A549 (cell line): ENCODE measurements at regions not wholly inside any gene's neighbourhood (a gene's known extent, or its start where the extent isn't known, plus 50 kb on each side); places are given as distances from the start of the nearest gene placed in this dataset.

Source experiments
- ATAC-seq, 2 experiments: fragments of 200-7000 bp in 1 of 2; fragments of >200 bp in 1 of 2; cut with Nextera tagmentation in 1 of 2; cut with Tn5 transposase in 1 of 2; 3 replicates each; pipeline versions ENCODE4 v1.8.0 to v1.9.1; 2018 to 2020; ENCODE audit warnings: mild to moderate bottlenecking in 1 of 2, moderate library complexity in 1 of 2
- CTCF ChIA-PET: fragments of 300-600 bp; sonication (Branson Sonifier 250); formaldehyde crosslinking; extraction: SDS; loops from one replicate; lab custom pipeline; 2021; ENCODE audit warnings: antibody characterized with exemption, inconsistent platforms; lab: Yijun Ruan, JAX
- POLR2A ChIA-PET: fragments of 350-600 bp; formaldehyde crosslinking; extraction: SDS; loops from one replicate; lab custom pipeline; 2021; ENCODE audit warnings: antibody characterized with exemption, inconsistent platforms; lab: Yijun Ruan, JAX
- DNase-seq, 2 experiments: peaks; one replicate each; pipeline versions ENCODE4 v3.0.0 to v3.0.0-alpha.2; 2011 to 2016; ENCODE audit warnings: low read depth in 1 of 2, low spot score in 1 of 2
- FAIRE-seq: peaks from 2 replicates; lab custom pipeline; 2011; peaks lifted over from hg19 to GRCh38; lab: Jason Lieb, UNC
- H3K27ac ChIP-seq, 2 experiments: fragments of >200 bp; sonication (Bioruptor Twin); formaldehyde crosslinking; 3 replicates each; pipeline ENCODE4 v1.5.1; 2016 to 2017
- H3K4me1 ChIP-seq: fragments of >200 bp; sonication (Bioruptor Twin); formaldehyde crosslinking; 3 replicates; pipeline ENCODE4 v1.6.1; 2016
- H3K4me2 ChIP-seq: fragments of >200 bp; sonication (Bioruptor Twin); formaldehyde crosslinking; 3 replicates; pipeline ENCODE4 v1.6.1; 2016
- H3K4me3 ChIP-seq: fragments of >200 bp; sonication (Bioruptor Twin); formaldehyde crosslinking; 3 replicates; pipeline ENCODE4 v1.5.1; 2016
- H3K9me3 ChIP-seq: fragments of >200 bp; sonication (Bioruptor Twin); formaldehyde crosslinking; 3 replicates; pipeline ENCODE4 v1.6.1; 2016
- CEBPB ChIP-seq, 2 experiments: fragments of >200 bp in 1 of 2; sonication (Bioruptor Twin) in 1 of 2; formaldehyde crosslinking in 1 of 2; IDR thresholded peaks; 2 replicates each; pipeline ENCODE4 v1.6.1; 2012 to 2016
- EHF ChIP-seq: fragments of 250-450 bp; sonication (Bioruptor Pico); IDR thresholded peaks from 2 replicates; pipeline ENCODE4 v1.5.0; 2020; ENCODE audit warnings: mild to moderate bottlenecking
- EHMT2 ChIP-seq: fragments of 200-600 bp; sonication (generic); IDR thresholded peaks from 2 replicates; pipeline ENCODE4 v1.6.1; 2016; ENCODE audit warnings: antibody characterized with exemption, low read depth, mild to moderate bottlenecking, moderate library complexity
- ESRRA ChIP-seq: fragments of 150-350 bp; IDR thresholded peaks from 2 replicates; pipeline ENCODE4 v1.6.1; 2014; ENCODE audit warnings: mild to moderate bottlenecking, low read length, borderline replicate concordance
- FOXS1 ChIP-seq: fragments of 250-450 bp; sonication (Bioruptor Pico); IDR thresholded peaks from 2 replicates; pipeline ENCODE4 v1.5.0; 2020; ENCODE audit warnings: mild to moderate bottlenecking, moderate library complexity
- GATA3 ChIP-seq: IDR thresholded peaks from 2 replicates; pipeline ENCODE4 v1.6.1; 2012; ENCODE audit warnings: borderline replicate concordance
- HOXB13 ChIP-seq: fragments of 250-450 bp; sonication (Bioruptor Pico); IDR thresholded peaks from 2 replicates; pipeline ENCODE4 v1.5.0; 2020; ENCODE audit warnings: low read depth, mild to moderate bottlenecking, moderate library complexity
- JUNB ChIP-seq: fragments of >200 bp; sonication (Bioruptor Twin); formaldehyde crosslinking; IDR thresholded peaks from 2 replicates; pipeline ENCODE4 v1.6.1; 2016
- KDM5A ChIP-seq: fragments of 200-600 bp; sonication (generic); IDR thresholded peaks from 2 replicates; pipeline ENCODE4 v1.6.1; 2016; ENCODE audit warnings: antibody characterized with exemption, mild to moderate bottlenecking
- NFE2L2 ChIP-seq: fragments of 150-350 bp; conservative IDR thresholded peaks from 2 replicates; pipeline ENCODE4 v1.6.1; 2014; ENCODE audit warnings: low read length
- NR3C1 ChIP-seq: fragments of >200 bp; sonication (Bioruptor Twin); formaldehyde crosslinking; IDR thresholded peaks from 3 replicates; pipeline ENCODE4 v1.6.1; 2017
- POLR2A ChIP-seq: IDR thresholded peaks from 2 replicates; pipeline ENCODE4 v1.6.1; 2012; ENCODE audit warnings: mild to moderate bottlenecking, low read length
- POLR2AphosphoS2 ChIP-seq: conservative IDR thresholded peaks from 2 replicates; pipeline ENCODE4 v1.6.1; 2012; ENCODE audit warnings: low read length, improper control_type of control experiment, inconsistent platforms
- RAD21 ChIP-seq, 2 experiments: fragments of >200 bp in 1 of 2; sonication (Bioruptor Twin) in 1 of 2; formaldehyde crosslinking in 1 of 2; IDR thresholded peaks in 1 of 2; conservative IDR thresholded peaks in 1 of 2; 2 replicates in 1 of 2; 3 replicates in 1 of 2; pipeline ENCODE4 v1.6.1; 2012 to 2018; ENCODE audit warnings: inconsistent platforms in 1 of 2
- RARB ChIP-seq: fragments of 250-450 bp; sonication (Bioruptor Pico); IDR thresholded peaks from 2 replicates; pipeline ENCODE4 v1.8.0; 2021; ENCODE audit warnings: mild to moderate bottlenecking, moderate library complexity
- RCOR1 ChIP-seq: fragments of 150-350 bp; IDR thresholded peaks from 2 replicates; pipeline ENCODE4 v1.6.1; 2014; ENCODE audit warnings: antibody characterized with exemption, low read length, low read depth
- RFX5 ChIP-seq: fragments of 450-650 bp; IDR thresholded peaks from 2 replicates; pipeline ENCODE4 v1.7.1; 2014; ENCODE audit warnings: antibody characterized with exemption, mild to moderate bottlenecking, moderate library complexity
- TP53 ChIP-seq: fragments of 250-450 bp; sonication (Bioruptor Pico); IDR thresholded peaks from 2 replicates; pipeline ENCODE4 v1.5.0; 2021; ENCODE audit warnings: mild to moderate bottlenecking, moderate library complexity
- ZC3H11A ChIP-seq: fragments of 450-650 bp; IDR thresholded peaks from 2 replicates; pipeline ENCODE4 v1.6.1; 2014; ENCODE audit warnings: antibody characterized with exemption, mild to moderate bottlenecking
- WGBS: methylation state at CpG from one replicate; pipeline ENCODE4 v1.1.6; 2017; ENCODE audit errors: missing lambda C conversion rate; 5-methylcytosine and 5-hydroxymethylcytosine counted together
- TF ChIP-seq, protein P1 (sequence below): IDR thresholded peaks from 2 replicates; pipeline ENCODE4 v1.6.1; 2012; ENCODE audit warnings: low read depth, borderline replicate concordance
- TF ChIP-seq, protein P2 (sequence below): fragments of >200 bp; sonication (Bioruptor Twin); formaldehyde crosslinking; IDR thresholded peaks from 3 replicates; pipeline ENCODE4 v1.5.1; 2016
- TF ChIP-seq, protein P3 (sequence below): fragments of 450-650 bp; IDR thresholded peaks from 2 replicates; pipeline ENCODE4 v1.6.1; 2014; ENCODE audit warnings: antibody characterized with exemption
- TF ChIP-seq, protein P4 (sequence below): fragments of >200 bp; sonication (Bioruptor Twin); formaldehyde crosslinking; IDR thresholded peaks from 3 replicates; pipeline ENCODE4 v1.6.1; 2016

DNA sequence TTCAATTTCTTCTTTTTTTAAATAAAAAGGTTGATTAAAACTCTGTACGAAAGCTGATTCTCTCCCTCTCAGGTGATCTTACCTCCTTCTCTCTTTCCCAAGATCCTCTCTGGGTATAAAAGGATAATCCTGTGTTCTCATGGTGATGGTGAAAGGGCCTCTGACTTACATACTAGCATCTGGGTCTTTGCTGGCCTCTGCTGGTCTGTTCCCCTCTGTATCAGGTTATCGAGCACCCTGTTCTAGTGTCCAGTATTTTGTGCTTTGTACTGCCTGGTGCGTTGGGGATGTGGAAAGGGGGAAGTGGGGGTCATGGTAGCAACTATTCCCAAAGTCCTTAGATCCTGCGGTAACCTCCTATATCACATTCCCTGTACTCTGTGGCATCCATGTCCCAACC lies 328.9 kb downstream of the NR2F1-AS1 start:
- no peak overlapping the region for H3K27ac ChIP-seq
- ChIA-PET CTCF (no interaction called here), POLR2A (no interaction called here)
- H3K4me1 ChIP-seq: no peaks in the 10 kb centered on the region
- no peak overlapping the region for H3K4me2 ChIP-seq
- ATAC-seq: peak in 1 of 2 experiments; percentile 62; a peak in 3 of 6 replicates
- WGBS: 87% methylated on average over 3 of the region's 4 CpGs
- peak in 1 of 2 experiments; percentile 17 for DNase-seq
- no peaks in the 10 kb centered on the region for H3K9me3 ChIP-seq
- FAIRE-seq: no peak
- no peak overlapping the region for H3K4me3 ChIP-seq
- TF ChIP-seq NFE2L2: no peak
- no peak for TF ChIP-seq EHMT2
- no peak for TF ChIP-seq CEBPB (IDR thresholded peaks at IDR 0.05)
- TF ChIP-seq RAD21 (conservative IDR thresholded peaks at IDR 0.05 in 1 of 2, IDR thresholded peaks at IDR 0.05 in 1 of 2): peak; percentile 21 to 50; a peak in 2 of 5 replicates

DNA sequence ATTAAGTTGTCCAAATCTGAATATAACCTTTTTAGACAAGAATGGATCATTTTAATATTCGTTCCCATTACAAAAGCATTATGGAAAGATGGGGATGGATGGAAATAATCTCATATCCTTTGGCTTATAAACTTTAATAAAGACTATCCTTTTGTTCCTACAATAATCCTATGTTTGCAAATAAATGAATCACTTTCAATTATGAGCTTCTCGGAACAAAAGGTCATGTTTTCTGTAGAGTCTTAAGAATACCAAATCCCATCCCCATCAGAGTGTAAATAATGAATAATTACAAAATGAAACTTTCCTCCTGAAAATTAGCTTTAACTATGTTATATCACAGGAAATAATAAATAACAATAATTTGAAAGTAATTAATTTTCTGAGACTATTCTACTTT lies 329.7 kb downstream of the NR2F1-AS1 start:
- no peak for FAIRE-seq

DNA sequence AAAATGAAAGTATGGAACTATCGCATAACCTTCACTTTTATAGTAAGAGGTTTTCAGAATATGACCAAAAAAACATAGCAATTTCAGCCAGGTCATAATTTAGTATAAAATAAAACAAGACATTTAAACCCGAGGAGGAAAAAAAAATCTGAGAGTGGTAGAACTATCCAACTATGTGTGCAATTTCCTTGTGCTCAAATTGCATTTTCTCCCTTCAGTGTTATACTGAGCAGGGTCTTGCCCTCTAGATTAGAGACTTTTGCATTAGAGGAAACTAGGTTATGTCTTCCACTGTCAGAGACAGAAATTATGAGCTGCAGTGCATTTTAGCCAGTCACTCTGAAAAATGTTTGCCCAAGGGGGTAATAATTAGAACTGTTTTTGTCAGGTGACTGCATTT lies 330.6 kb downstream of the NR2F1-AS1 start:
- H3K27ac ChIP-seq: no peak overlapping the region
- 62% methylated on average over 2 of the region's 2 CpGs for WGBS
- no peak overlapping the region for H3K4me2 ChIP-seq
- no peaks in the 10 kb centered on the region for H3K9me3 ChIP-seq
- TF ChIP-seq, protein P1, sequence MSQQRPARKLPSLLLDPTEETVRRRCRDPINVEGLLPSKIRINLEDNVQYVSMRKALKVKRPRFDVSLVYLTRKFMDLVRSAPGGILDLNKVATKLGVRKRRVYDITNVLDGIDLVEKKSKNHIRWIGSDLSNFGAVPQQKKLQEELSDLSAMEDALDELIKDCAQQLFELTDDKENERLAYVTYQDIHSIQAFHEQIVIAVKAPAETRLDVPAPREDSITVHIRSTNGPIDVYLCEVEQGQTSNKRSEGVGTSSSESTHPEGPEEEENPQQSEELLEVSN: no peak
- no peak for TF ChIP-seq FOXS1 (CRISPR knock-in tag)
- 0 out of 3 replicates have a peak, but pooled peaks cover 4% of the 10 kb centered on the region for H3K4me1 ChIP-seq
- POLR2A ChIA-PET: no interaction called here
- no peak overlapping the region for H3K4me3 ChIP-seq
- DNase-seq: no peak
- CTCF ChIA-PET: no interaction called here
- ATAC-seq: no peak
- no peak for FAIRE-seq

More for the DNA sequence above, 329.7 kb downstream of the NR2F1-AS1 start:
- no peak overlapping the region for H3K4me2 ChIP-seq
- H3K9me3 ChIP-seq: no peaks in the 10 kb centered on the region
- no peak overlapping the region for H3K27ac ChIP-seq
- no peak overlapping the region for H3K4me3 ChIP-seq
- ChIA-PET POLR2A (no interaction called here), CTCF (no interaction called here)
- no peaks in the 10 kb centered on the region for H3K4me1 ChIP-seq
- 79% methylated on average over 2 of the region's 2 CpGs for WGBS
- ATAC-seq (no peak), DNase-seq (no peak)
- TF ChIP-seq EHF (CRISPR knock-in tag) (no peak), ZC3H11A (no peak), NFE2L2 (no peak), GATA3 (no peak), JUNB (no peak), POLR2A (no peak)
- TF ChIP-seq, protein P1: no peak

DNA sequence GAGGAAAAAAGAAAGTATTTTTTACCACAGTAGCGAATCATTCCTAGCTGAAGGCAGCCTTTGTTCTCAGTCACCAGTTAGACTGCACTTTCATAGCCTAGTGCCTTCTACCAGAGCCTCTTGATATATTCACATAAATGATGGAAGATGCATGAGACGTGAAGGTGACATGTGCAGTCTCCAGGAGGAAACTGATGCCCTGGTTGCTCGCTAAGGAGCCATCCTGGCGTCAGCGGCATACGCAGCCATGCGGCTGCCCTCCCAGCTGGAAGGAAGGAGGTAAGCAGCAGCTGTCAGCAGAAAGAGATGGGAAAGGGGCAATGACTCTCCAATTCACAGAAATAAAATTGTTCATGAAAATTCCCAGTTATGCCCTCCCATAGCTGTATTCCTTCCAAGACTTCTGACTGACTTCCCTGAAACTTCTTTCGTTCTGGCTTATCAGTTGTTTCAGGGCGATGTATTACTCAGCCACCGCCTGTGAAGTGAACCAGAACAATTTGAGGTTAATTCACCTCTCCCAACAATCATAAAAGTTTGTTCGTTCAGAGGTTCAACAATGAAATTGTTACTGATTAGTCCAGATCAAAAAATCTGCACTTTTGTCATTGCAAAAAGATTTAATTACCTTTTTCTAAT lies 331.2 kb downstream of the NR2F1-AS1 start:
- H3K4me2 ChIP-seq: peak overlapping the region; percentile 8; the same call in 1 of the 3 replicates
- H3K27ac ChIP-seq: peak overlapping the region in 1 of 2 experiments; percentile 37; a peak in 2 of 6 replicates
- DNase-seq (no peak), ATAC-seq (no peak), FAIRE-seq (no peak)
- H3K4me1 ChIP-seq: 0 out of 3 replicates have a peak, but pooled peaks cover 4% of the 10 kb centered on the region
- ChIA-PET POLR2A (no interaction called here), CTCF (no interaction called here)
- TF ChIP-seq KDM5A: no peak
- no peak overlapping the region for H3K4me3 ChIP-seq
- no peaks in the 10 kb centered on the region for H3K9me3 ChIP-seq
- WGBS: 79% methylated on average over 11 of the region's 11 CpGs

DNA sequence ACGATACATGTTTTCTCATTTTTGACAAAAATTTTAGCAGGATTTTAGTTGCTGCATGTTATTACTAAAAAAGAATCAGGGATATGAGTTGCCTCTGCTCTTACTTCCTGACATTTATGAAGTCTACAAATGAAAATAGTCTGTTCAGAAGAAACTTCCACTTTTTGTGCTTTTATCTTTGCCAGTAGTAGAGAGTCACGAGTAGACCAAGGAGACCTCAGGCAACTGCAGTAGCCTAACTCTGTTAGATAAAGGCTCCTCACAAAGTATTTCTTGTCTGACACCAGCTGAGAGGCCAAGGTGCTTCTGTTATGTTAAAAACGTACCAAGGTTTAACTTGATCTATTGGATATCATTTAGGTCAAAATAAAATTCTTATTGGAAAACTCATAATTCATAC lies 333.9 kb downstream of the NR2F1-AS1 start:
- FAIRE-seq: no peak
- ATAC-seq: no peak
- DNase-seq: no peak
- WGBS: 75% methylated on average over 3 of the region's 3 CpGs
- H3K9me3 ChIP-seq: no peaks in the 10 kb centered on the region
- 0 out of 3 replicates have a peak, but pooled peaks cover 4% of the 10 kb centered on the region for H3K4me1 ChIP-seq
- H3K27ac ChIP-seq: no peak overlapping the region
- ChIA-PET CTCF (no interaction called here), POLR2A (no interaction called here)
- no peak overlapping the region for H3K4me2 ChIP-seq
- H3K4me3 ChIP-seq: no peak overlapping the region
- TF ChIP-seq RCOR1 (no peak), KDM5A (no peak), NR3C1 (no peak), POLR2AphosphoS2 (no peak), TP53 (CRISPR knock-in tag) (no peak), RARB (CRISPR knock-in tag) (no peak), HOXB13 (no peak), GATA3 (no peak), RFX5 (no peak), ESRRA (no peak)
- TF ChIP-seq, protein P2, sequence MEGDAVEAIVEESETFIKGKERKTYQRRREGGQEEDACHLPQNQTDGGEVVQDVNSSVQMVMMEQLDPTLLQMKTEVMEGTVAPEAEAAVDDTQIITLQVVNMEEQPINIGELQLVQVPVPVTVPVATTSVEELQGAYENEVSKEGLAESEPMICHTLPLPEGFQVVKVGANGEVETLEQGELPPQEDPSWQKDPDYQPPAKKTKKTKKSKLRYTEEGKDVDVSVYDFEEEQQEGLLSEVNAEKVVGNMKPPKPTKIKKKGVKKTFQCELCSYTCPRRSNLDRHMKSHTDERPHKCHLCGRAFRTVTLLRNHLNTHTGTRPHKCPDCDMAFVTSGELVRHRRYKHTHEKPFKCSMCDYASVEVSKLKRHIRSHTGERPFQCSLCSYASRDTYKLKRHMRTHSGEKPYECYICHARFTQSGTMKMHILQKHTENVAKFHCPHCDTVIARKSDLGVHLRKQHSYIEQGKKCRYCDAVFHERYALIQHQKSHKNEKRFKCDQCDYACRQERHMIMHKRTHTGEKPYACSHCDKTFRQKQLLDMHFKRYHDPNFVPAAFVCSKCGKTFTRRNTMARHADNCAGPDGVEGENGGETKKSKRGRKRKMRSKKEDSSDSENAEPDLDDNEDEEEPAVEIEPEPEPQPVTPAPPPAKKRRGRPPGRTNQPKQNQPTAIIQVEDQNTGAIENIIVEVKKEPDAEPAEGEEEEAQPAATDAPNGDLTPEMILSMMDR: no peak
- TF ChIP-seq, protein P3, sequence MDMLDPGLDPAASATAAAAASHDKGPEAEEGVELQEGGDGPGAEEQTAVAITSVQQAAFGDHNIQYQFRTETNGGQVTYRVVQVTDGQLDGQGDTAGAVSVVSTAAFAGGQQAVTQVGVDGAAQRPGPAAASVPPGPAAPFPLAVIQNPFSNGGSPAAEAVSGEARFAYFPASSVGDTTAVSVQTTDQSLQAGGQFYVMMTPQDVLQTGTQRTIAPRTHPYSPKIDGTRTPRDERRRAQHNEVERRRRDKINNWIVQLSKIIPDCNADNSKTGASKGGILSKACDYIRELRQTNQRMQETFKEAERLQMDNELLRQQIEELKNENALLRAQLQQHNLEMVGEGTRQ: no peak
- TF ChIP-seq, protein P4, sequence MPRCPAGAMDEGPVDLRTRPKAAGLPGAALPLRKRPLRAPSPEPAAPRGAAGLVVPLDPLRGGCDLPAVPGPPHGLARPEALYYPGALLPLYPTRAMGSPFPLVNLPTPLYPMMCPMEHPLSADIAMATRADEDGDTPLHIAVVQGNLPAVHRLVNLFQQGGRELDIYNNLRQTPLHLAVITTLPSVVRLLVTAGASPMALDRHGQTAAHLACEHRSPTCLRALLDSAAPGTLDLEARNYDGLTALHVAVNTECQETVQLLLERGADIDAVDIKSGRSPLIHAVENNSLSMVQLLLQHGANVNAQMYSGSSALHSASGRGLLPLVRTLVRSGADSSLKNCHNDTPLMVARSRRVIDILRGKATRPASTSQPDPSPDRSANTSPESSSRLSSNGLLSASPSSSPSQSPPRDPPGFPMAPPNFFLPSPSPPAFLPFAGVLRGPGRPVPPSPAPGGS: no peak
